ENCODE measurements at regions not wholly inside any gene's neighbourhood (a gene's known extent, or its start where the extent isn't known, plus 50 kb on each side); places are given as distances from the start of the nearest gene placed in this dataset.

DNA sequence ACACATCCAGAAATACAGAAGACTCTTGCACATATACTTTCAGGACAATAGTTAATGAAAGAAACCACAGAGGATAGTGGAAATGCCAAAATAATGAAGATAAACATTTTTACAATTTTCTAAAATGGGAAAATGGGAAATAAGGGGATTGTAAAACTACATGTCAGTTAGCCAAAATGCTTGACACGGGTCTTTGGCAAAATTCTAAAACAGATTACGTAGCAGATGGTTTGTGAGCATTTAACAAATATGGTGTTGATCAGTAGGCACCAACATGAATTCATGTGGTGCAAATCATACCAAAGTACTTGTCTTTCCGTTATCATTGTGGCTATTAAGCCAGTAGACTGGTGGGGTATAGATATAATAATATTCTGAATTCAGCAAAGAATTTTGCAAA, 348.5 kb upstream of the ROBO1 start:
- no peak for DNase-seq

DNA sequence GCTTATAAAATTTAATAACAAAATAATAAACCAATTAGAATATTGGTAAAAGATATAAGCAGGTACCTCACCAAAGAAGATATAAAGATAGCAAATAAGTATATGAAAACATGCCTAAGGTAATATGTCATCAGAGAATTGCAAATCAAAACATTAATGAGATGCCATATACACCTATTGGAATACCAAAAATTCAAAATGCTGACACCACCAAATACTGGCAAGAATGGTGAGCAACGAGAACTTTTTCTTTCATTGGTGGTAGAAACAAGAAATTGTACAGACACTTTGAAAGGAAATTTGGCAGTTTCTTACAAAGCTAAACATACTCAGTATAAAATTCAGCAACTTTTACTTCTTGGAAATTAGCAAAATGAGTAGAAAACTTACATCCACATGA, 346.9 kb upstream of the ROBO1 start:
- DNase-seq, result no peak

DNA sequence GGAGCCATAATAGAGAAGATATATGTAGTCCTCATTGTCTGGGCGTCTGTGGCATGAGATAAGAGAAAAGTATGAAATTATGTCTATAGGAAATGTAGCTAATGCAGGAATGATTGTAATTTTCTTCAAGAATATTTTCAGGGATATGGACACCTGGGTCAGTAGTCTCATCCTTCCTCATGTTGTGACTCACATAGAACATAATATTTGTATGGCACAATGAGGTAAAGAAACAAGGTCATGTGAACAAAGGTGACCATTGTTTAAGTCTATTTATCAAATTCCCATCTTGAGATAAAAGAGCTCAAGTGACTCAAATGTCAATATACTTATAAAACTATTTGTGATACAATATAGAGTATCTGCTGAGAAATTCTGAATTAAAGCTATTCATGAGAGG, 345.5 kb upstream of the ROBO1 start:
- DNase-seq, result no peak

DNA sequence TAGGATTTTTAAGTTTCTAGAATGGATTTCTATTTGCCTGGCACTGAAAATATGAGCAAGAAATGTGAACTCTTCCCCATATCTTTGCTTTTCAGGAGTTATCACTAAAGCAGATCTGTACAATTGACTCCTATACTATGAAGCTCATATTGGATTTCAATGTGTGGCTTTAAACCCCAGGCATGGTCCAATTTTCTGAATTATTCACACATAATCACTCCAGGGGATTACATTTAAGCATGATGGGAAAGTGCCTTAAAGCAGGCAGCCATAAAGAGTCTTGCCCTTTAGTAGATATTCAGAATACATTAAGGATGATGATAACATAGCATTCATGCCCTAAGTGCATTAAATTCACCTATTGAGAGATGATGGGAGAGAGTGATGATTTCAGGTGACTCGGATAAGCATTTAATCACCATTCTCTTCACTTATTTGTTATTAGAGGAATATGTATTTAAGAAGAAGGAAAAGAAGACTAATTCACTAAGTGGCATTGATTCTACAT, 331.8 kb upstream of the ROBO1 start:
- no peak for DNase-seq

DNA sequence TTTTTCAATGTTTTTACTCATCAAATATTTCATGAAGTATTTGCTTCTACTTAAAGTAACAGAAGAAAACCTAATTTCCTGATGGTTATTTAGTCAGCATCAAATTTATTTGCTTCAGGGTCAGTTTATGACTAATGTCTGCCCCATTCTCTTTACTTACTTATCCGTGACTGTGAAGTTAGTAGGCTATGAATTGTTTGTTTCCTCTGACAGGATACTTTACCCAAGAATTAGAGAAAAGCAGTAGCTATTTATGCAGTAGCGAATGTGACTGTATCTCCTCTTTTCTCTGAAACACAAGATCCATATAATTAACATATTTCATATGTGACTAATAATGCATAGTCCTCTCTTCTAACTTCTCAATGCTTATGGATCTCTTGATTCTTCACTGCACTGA, 329.9 kb upstream of the ROBO1 start:
- DNase-seq, result no peak

DNA sequence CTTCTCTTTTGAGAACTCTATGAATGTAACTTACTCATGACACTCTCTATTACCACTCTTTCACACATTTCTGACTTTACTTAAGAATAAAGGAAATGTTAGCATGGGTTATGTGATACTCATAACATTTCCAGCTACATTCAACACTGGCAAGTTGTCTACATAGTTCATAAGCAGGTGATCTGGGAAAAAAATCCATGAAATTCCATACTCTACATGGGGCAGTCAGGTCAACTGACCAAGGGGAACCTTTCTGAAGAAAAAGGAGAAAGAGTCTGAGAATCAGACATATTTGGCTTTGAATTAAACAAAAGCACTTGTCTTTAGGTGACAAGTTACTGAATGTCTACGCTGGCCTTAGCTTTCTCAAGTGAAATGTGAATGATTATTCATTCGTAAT, 329.1 kb upstream of the ROBO1 start:
- DNase-seq, result no peak

DNA sequence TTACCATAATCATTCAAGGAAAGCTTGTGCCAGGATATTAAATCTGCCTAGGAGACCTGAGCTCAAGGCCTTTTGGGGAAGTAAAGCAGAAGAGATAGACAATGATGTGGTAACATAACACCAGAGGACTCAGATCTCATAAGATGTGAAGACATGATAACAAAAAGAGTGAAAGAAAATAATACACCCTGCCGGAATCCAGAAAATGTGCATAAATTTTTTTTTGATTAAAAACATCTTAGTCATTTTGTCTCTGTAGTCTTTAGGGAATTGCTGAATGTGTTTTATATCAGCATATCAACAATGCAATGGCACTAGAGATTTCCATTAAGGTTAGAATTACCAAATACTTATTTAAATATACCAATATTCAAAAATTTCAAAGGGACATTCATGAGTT, 326.8 kb upstream of the ROBO1 start:
- DNase-seq, result no peak

DNA sequence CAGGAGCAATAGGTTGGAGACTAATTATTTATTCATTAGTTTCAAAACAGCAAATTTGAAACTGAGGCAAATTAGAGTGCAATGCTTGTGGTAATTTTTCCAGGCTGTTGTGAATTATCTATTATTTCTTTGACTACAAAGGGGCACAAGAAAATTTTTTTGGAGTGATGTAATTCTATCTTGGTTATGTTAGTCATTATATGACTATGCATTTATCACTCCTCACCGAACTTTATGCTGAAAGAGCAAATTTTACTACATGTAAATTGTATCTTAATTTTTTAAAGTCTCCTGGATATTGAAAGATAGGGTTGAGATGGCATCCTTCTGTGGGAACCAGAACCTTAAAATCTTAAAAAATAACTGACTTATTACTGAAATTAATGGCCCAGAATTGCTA, 320.0 kb upstream of the ROBO1 start:
- no peak for DNase-seq

DNA sequence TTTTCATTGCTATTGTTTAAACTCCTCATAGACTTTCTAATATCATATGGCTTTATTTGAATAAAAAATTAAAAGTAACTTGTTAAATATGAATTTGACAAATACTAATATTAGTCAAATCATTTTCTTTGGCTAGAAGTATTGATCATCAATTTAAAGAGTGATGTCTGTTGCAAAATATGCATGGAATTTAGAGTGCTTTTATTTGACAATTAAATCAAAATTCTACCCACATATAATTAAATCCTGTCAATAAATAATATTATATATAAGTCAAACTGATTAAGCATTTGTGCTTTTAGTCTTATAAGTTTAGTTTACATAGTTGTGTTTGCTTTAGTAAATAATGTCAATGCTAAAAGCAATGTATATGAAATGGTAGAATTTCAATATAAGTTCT, 318.6 kb upstream of the ROBO1 start:
- no peak for DNase-seq

DNA sequence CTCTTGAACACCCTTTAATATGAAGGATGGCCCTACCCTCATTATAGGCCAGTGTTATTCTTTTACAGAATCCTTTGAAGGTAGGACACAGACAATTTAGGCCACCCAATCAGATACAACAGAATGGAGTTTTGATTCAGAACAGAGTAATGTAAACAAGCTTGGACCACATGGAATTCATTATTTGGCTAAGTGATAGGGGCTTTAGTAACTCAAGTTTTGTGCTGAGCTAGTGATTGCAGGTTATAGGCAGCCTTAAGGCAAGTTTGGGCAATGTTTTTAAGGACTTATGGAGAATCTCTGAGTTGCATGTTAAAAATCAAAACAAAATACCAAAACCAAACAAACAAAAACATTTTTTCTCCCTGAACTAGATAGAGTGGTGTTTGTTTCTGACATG, 312.1 kb upstream of the ROBO1 start:
- no peak for DNase-seq

DNA sequence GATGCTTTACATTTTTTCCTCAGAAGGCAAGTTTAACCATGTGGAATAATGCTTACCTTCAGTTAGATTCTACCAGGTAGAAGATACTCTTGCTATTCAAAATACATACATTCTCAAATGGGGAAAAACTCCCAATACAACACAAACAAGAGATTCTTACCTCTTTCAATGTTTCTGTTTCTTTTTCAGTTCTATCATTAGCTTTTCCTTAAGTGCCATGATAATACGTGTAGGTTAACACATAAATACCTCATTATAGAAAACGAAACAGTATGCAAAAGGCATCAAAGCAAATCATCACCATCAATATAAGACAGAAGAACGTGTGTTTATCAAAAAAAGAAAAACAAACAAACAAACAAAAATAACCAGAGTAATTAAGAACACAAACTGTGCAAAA, 300.7 kb upstream of the ROBO1 start:
- DNase-seq, result no peak

DNA sequence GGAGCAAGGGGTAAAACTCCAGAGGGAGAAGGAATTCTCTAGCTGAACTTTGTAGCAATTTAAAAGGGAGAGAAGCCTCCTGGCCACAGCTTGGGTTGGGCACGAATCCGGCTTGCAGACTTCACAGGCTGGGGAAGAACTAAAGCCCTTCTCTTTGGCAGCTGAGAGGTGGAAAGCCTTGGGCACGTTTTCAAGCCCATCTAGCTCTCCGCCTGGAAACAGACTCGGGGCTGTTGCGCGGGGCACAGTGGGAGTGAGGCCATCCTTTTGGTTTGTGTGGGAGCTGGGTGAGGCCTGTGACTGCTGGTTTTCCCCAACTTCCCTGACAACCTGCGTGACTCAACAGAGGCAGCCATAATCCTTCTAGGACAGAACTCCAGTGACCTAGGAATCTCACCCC, 295.7 kb upstream of the ROBO1 start:
- no peak for DNase-seq

DNA sequence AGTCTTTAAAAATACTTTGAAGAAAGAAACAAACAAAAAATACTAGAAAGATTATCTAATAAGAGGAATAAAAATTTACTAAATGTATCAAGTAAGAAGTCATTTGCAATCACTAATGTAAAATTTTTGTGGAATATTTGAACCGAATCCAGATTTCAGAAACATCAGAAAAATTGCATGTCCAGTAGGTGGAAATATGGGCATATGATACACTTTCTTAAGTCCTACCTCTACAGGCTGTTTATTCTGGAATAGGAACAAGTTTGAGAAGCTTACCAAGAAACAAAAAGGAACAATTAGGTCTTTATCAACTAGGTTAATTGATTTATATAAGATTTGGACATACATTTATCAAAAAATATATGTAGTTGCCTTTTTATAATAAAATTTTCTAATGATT, 292.9 kb upstream of the ROBO1 start:
- DNase-seq, result no peak

DNA sequence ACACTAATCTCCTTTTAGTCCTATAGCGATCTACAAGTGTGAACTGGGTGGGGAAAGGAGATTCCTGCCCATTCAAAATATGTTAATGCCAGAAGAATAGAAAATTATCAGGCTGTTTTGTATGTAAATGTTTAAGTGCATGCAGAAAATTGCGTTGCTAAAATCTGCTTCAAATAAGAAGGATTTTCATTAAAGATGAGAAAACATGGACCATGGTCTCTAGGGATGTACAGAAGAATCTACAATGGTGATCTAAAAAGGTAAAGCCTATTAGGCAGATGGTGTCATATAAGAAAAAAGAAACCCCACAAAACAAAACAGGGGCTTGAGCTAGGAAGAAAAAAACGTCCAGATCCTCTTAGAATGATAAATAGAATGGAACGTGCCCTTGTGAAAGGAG, 287.5 kb upstream of the ROBO1 start:
- no peak for DNase-seq

DNA sequence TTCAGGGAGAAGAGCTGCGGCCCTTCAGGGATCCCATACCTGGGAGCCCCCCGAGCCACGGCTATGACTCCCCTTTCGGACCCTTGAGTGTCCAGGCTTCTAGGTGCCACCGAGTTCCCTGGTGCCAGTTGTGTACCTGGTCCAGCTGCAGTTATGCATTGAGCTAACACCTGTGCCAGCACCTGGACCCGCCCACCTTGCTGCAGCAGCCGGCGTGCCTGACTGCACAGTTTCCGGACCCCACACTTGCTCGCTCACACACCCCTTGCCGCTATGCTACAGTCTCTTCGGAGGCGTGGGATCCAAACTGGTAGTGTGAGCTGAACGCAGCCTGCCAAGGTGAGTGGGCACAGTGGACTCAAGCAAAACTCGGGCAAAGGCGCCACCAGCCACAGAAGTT, 284.5 kb upstream of the ROBO1 start:
- DNase-seq, result no peak

DNA sequence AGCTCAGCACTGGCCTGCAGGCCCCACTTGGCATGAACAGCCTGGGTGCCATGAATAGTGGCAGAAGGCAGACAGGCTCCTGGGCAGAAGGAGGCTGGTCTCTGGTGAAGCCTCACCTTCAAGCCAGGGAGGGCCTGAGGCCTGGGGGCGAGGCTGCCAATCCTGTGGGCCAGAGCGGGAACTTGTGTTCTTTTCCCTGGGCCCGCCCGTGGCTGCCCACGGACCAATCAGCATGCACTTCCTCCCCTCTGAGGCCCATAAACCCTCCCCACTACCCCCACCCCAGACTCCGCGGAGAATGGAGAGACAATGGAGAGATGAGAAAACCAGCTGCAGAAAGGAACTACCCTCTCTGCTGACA, 283.8 kb upstream of the ROBO1 start:
- DNase-seq, result no peak

DNA sequence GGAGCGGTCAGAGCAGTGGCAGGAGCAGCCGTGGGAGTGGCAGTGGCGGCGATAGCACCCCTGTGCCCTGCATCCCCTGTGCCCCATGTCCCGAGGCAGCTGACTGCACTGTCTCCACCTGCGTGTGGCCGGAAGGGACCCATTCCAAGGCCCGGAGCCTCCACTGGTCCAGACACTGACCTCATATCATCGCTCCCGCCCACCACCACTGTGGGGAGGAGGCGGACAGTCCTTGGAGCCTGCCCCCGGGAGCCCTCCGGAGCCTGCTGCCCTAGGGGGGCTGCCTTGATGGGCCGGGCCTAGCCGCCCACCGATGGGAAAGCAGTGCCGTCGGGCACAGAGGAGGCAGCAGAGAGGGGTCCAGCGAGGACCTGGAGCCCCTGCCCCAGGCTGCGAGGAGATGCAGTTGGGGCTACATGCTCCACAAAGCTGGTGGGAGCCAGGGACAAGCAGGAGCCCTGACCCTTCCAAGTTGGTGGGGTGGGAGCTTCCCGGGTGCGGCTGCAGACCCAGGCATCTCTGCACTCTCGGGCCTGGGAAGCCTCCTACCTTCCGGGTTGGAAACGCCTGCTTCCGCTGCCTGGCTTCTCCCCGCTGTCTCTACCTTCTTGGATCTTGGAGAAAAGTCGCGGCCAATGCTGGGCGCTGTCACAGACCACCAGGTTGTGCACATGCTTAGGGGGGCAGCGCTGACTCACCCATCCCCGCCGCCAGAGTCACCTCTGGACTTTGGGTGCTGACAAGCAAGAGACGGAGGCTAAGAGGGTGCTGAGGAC, 283.2 kb upstream of the ROBO1 start:
- no peak for DNase-seq

DNA sequence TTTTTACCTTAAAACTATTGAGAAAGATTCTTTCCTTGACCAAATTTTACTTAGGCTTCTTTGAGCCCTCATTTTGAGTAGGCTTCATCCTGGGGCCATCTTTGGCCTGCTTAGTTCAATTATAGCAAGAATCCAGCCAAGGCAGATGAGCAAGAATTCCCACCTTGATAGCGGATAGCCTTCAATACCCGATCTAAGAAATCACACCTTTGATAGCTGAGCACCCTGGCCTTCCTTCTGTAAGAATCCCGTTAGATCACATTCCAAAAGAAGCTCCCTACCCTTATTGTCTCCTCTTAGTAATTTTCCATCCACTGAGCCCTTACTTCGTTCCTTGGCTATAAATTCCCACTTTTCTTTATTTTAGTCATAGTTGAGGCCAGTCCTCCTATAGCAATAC, 275.4 kb upstream of the ROBO1 start:
- no peak for DNase-seq

DNA sequence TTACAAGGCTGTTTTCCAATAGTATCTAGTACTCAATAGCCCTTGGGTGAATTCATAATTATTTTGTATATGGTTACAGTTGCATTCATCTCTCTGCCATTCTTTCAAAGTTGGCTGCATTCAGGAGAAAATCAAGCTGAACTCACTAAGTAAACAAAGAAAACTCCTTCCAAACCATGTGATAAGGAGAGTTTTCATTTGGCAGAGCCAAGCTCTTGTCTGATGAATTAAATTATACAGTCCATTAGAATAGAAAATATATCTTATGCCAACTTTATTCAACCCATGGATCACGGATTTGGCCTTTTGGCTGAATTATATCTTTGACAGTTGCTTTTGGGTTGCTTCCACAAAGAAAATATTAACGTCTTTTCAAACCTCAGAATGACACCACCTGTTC, 272.3 kb upstream of the ROBO1 start:
- DNase-seq, result no peak

DNA sequence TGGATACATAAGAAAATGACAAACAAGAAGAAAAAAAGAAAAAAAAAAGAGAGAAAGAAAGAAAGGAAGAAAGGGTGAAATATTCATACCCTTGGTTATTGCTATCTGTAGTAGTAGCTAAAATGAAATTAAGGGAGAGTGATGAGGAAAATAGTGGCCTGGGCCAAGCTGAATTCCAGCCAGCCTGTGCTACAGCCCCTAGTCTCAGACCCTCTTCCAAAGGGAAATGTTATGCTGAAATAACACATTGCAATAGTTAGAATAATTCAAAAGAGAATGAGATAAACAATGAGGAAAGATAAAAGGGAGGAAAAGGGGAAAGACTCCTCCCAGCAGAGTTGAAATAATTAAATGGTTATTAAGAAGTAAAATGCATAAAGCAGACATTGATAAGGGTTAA, 268.4 kb upstream of the ROBO1 start:
- no peak for DNase-seq

DNA sequence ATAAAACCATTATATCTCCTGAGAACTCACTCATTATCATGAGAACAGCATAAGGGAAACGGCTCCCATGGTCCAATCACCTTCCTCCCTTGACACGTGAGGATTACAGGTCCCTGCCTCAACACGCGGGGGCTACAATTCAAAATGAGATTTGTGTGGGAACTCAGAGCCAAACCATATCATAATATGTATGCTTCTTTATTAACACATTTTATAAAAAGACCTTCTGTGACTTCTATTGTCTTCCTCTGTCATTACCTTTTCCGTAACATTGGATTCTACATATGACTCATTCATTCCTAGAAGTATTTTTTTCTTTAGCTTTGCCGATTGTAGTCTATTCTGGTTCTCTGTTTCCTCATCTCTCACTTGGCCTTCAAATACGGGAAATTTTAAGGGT, 267.2 kb upstream of the ROBO1 start:
- no peak for DNase-seq

DNA sequence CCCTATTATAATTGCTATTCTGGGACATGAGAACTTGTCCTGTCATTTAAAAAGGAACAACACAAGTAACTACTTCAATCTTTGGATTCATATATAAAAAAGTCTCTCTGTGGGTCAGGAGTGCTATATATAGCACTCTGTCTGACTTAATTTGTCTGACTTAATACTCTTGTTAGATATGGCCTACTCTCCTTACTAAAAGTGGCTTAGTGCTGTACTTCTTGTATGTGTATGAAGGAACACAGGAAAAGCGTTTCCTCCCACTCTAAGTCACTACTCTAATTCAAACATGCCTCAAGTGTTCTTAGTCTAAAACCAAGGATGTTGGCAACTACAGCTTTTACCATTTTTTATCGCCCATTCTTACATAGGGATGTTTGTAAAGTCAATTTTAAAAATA, 255.2 kb upstream of the ROBO1 start:
- DNase-seq, result no peak

DNA sequence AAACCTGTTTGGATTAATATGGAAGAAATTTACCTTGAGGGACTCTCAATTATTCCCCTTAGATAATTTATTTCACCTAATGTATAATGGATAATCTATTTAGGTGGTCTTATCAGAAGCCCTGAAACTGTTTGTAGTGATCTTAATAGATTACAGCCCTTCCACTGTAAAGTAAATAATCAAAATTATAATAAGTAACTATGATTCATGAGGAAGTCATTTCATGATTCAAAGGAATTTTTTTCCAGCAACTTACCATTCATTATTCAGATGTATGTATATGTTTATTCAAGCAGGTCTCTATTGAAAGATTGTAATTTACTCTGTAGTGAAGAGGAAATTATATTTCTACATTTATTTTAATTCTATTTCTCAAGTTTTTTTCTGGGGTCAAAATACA, 250.6 kb upstream of the ROBO1 start:
- DNase-seq, result no peak

DNA sequence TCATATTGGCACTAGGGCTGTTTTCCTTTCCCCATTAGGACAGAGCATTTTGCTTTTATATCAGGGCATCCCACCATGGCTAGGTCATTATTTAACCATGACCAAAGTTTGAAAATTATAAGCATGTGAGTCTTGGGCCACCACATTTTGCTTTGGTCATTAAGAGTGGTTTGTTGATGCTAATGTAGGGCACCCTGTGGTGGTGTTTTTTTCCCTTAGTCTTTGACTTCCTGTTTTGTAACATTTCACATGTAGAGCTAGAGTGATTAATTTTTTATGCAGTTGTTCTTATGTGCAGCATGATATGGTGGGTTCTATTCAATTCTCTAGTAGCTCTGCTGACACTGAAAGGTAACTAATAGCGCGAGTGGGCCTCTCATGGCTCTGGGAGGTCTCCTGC, 249.6 kb upstream of the ROBO1 start:
- DNase-seq, result no peak

DNA sequence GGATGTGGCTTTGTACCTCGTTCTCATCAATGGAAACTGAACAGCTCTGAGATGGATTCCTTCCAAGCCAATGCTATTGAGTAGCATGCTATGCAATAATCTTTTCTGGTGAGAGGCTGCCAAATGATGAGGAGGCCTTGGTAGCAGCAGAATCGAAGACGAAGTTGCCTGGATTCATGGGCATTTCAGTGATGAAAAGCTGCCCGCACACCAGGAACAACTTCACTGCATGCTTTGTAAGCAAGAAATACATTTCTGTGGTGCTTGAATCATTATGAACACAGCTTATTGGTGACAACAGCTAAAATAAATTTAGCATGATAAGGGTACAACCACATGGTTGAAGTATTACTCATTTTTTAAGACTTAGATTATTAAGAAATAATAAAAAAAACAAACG, 246.8 kb upstream of the ROBO1 start:
- no peak for DNase-seq
